T-helper 1 cell (primary cell): ENCODE measurements at regions not wholly inside any gene's neighbourhood (a gene's known extent, or its start where the extent isn't known, plus 50 kb on each side); places are given as distances from the start of the nearest gene placed in this dataset.
A peak's percentile ranks its signal among the peaks of the same experiment; 100 is the strongest.
"Not testable (repeated sequence)": the region's sequence is repeated elsewhere in the genome, so short reads cannot be mapped to it uniquely, and the experiment has no call there.

Experiments used
- DNase-seq, 5 donors: peaks; one replicate each; pipeline ENCODE4 v3.0.0-alpha.2; 2012 to 2020

GRCh38 chr4:184335520-184335919 lies 117.8 kb upstream of the ENPP6 start:
- peak in 1 of 5 donors; percentile 24 for DNase-seq

GRCh38 chr4:184333446-184333845 lies 115.8 kb upstream of the ENPP6 start:
- DNase-seq, result peak in 1 of 5 donors; percentile 41

- no peak for DNase-seq
These were observed 113.8 kb upstream of the ENPP6 start for GRCh38 chr4:184331268-184331995.

GRCh38 chr4:184330517-184331094 lies 112.9 kb upstream of the ENPP6 start:
- not testable (repeated sequence) for DNase-seq

- DNase-seq, result no peak
These were observed 112.2 kb upstream of the ENPP6 start for GRCh38 chr4:184329659-184330400.

GRCh38 chr4:184329235-184329634 lies 111.6 kb upstream of the ENPP6 start:
- DNase-seq, result no peak

GRCh38 chr4:184328022-184328736 lies 110.5 kb upstream of the ENPP6 start:
- DNase-seq, result peak in 1 of 5 donors; percentile 45

GRCh38 chr4:184324939-184325477 lies 107.3 kb upstream of the ENPP6 start:
- no peak for DNase-seq

GRCh38 chr4:184322328-184323025 lies 104.8 kb upstream of the ENPP6 start:
- DNase-seq, result no peak

- DNase-seq, result no peak
These were observed 103.0 kb upstream of the ENPP6 start for GRCh38 chr4:184320631-184321030.

GRCh38 chr4:184318852-184319251 lies 101.2 kb upstream of the ENPP6 start:
- DNase-seq, result no peak

- no peak for DNase-seq
These were observed 99.7 kb upstream of the ENPP6 start for GRCh38 chr4:184317234-184317918.

- no peak for DNase-seq
These were observed 99.1 kb upstream of the ENPP6 start for GRCh38 chr4:184316821-184317220.

- DNase-seq, result no peak
These were observed 98.1 kb upstream of the ENPP6 start for GRCh38 chr4:184315675-184316359.

GRCh38 chr4:184313702-184314659 lies 96.3 kb upstream of the ENPP6 start:
- DNase-seq, result peak in 1 of 5 donors; percentile 70

- DNase-seq, result peak in 1 of 5 donors; percentile 67
These were observed 95.4 kb upstream of the ENPP6 start for GRCh38 chr4:184313058-184313581.

- DNase-seq, result no peak
These were observed 94.5 kb upstream of the ENPP6 start for GRCh38 chr4:184312126-184312525.

- no peak for DNase-seq
These were observed 93.4 kb upstream of the ENPP6 start for GRCh38 chr4:184310881-184311709.
